Natural killer cell (primary cell): ENCODE measurements at regions not wholly inside any gene's neighbourhood (a gene's known extent, or its start where the extent isn't known, plus 50 kb on each side); places are given as distances from the start of the nearest gene placed in this dataset.

Source experiments
- ATAC-seq, 3 donors: fragments of 150-1000 bp in 2 of 3; fragments of 200-7000 bp in 1 of 3; cut with Tn5 transposase; 1 replicate in 1 of 3; 2 replicates in 2 of 3; pipeline ENCODE4 v1.10.0; 2021; ENCODE audit warnings: mild to moderate bottlenecking in 2 of 3, moderate library complexity in 2 of 3
- DNase-seq, 2 donors: peaks; one replicate each; pipeline versions ENCODE4 v3.0.0 to v3.0.0-alpha.2; 2013 to 2021; ENCODE audit warnings: mixed read lengths in 1 of 2
- H3K27ac ChIP-seq: one replicate; pipeline ENCODE4 v1.5.1; 2013; ENCODE audit warnings: mild to moderate bottlenecking, low read length
- H3K27me3 ChIP-seq: one replicate; pipeline ENCODE4 v1.6.1; 2013; ENCODE audit warnings: low read length; ENCODE audit not compliant: control insufficient read depth, insufficient read depth
- H3K36me3 ChIP-seq: one replicate; pipeline ENCODE4 v1.6.1; 2013; ENCODE audit warnings: low read length; ENCODE audit not compliant: control insufficient read depth, insufficient read depth
- H3K4me1 ChIP-seq: one replicate; pipeline ENCODE4 v1.6.1; 2013; ENCODE audit warnings: low read length; ENCODE audit not compliant: control insufficient read depth, insufficient read depth
- H3K4me3 ChIP-seq: one replicate; pipeline ENCODE4 v1.5.1; 2013; ENCODE audit warnings: low read length
- H3K9me3 ChIP-seq: one replicate; pipeline ENCODE4 v1.6.1; 2013; ENCODE audit warnings: low read length; ENCODE audit not compliant: control insufficient read depth, insufficient read depth
- H3K27ac Mint-ChIP-seq, 2 donors: one replicate each; pipeline ENCODE4 v1.8.0; 2022; ENCODE audit warnings: mild to moderate bottlenecking in 2 of 2, mixed read lengths in 2 of 2, moderate library complexity in 1 of 2
- H3K27me3 Mint-ChIP-seq, 2 donors: one replicate each; pipeline ENCODE4 v1.8.0; 2022; ENCODE audit warnings: low read depth in 2 of 2, mixed read lengths in 2 of 2
- H3K36me3 Mint-ChIP-seq: one replicate; pipeline ENCODE4 v1.8.0; 2022; ENCODE audit warnings: mixed read lengths
- H3K4me1 Mint-ChIP-seq, 2 donors: one replicate each; pipeline ENCODE4 v1.8.0; 2022; ENCODE audit warnings: mixed read lengths in 2 of 2
- H3K4me3 Mint-ChIP-seq: one replicate; pipeline ENCODE4 v1.8.0; 2022; ENCODE audit warnings: mild to moderate bottlenecking, moderate library complexity, mixed read lengths
- H3K9me3 Mint-ChIP-seq, 2 donors: one replicate each; pipeline ENCODE4 v1.8.0; 2022; ENCODE audit warnings: mixed read lengths in 2 of 2
- WGBS: methylation state at CpG from one replicate; pipeline ENCODE4 v1.1.7; 2013; ENCODE audit warnings: missing lambda C conversion rate; ENCODE audit not compliant: insufficient coverage; 5-methylcytosine and 5-hydroxymethylcytosine counted together
- intact Hi-C: fragments of 100-400 bp; cut with micrococcal nuclease; formaldehyde crosslinking; loops from one replicate; pipeline ENCODE4 v1.14.2; 2022
- TF ChIP-seq, protein P1 (sequence below): fragments of 200-600 bp; IDR thresholded peaks from one replicate; pipeline ENCODE4 v1.8.0; 2022; ENCODE audit warnings: antibody characterized with exemption

DNA sequence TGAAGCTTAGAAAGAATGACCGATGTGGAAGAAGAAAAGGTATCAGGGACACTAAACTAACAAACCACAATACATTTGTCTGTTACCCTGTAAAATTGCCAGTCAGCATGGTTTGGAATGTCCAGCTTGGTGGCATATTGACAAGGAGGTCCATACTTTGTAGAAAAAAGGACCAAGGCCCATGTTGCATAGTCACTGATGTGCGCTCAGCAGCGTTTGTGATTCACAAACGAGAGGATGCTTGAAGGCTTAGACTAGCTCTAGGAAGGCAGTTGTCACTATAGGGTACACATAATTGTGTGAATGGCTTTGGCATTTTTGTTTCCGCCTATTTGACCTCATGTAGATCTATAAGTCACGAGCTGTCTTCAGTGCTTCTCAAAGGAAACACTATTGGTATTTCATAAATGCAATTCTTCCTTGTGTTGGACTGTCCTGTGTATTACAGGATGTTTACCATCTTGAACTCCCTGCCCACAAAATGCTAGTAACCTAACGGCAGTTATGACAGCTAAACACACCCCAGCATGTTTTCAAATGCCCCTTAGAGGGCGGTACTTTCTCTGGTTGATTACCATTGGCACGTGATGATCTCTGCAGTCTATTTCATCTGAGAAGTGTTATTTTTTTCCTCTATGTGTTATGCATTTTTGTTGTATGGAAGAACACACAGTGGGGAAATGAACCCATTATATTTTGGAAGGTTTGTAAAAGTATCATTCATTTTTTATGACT lies 304.2 kb downstream of the CYRIA start:
- H3K36me3 ChIP-seq, result no peaks in the 10 kb centered on the region
- no peak for DNase-seq
- H3K27me3 ChIP-seq, result no peaks in the 10 kb centered on the region
- Mint-ChIP-seq H3K27me3 (no peaks in the 10 kb centered on the region), H3K9me3 (peaks cover 0 to 5% of the 10 kb centered on the region in 2 donors), H3K4me1 (no peaks in the 10 kb centered on the region), H3K27ac (no peak overlapping the region), H3K4me3 (no peak overlapping the region), H3K36me3 (no peaks in the 10 kb centered on the region)
- intact Hi-C loops, result no loop called here
- TF ChIP-seq, protein P1, sequence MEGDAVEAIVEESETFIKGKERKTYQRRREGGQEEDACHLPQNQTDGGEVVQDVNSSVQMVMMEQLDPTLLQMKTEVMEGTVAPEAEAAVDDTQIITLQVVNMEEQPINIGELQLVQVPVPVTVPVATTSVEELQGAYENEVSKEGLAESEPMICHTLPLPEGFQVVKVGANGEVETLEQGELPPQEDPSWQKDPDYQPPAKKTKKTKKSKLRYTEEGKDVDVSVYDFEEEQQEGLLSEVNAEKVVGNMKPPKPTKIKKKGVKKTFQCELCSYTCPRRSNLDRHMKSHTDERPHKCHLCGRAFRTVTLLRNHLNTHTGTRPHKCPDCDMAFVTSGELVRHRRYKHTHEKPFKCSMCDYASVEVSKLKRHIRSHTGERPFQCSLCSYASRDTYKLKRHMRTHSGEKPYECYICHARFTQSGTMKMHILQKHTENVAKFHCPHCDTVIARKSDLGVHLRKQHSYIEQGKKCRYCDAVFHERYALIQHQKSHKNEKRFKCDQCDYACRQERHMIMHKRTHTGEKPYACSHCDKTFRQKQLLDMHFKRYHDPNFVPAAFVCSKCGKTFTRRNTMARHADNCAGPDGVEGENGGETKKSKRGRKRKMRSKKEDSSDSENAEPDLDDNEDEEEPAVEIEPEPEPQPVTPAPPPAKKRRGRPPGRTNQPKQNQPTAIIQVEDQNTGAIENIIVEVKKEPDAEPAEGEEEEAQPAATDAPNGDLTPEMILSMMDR, result no peak
- no peaks in the 10 kb centered on the region for H3K4me1 ChIP-seq
- 85% methylated on average over 8 of the region's 9 CpGs for WGBS
- ATAC-seq, result no peak
- H3K4me3 ChIP-seq, result no peak overlapping the region
- H3K9me3 ChIP-seq, result no peaks in the 10 kb centered on the region
- H3K27ac ChIP-seq, result no peak overlapping the region

DNA sequence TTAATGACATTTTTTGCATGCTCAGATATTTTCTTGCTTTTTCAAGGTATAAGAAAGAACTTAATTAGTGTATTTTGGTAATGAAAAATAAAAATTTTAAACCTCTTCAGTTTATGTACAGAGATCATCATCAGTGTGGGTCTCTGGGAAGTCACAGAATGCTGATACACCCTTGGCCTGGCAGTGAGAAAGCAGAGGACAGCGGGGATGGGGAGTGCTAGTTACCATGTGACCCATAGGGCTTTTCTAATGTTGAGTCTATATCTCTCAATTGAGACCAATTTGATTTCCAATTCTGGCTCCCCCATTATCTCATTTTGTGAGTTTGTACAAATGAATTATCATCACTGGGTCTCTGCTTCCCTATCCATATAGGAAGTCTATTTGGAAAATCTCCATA lies 305.7 kb downstream of the CYRIA start:
- Histone ChIP-seq H3K9me3 (no peaks in the 10 kb centered on the region), H3K36me3 (no peaks in the 10 kb centered on the region), H3K27me3 (no peaks in the 10 kb centered on the region), H3K4me1 (no peaks in the 10 kb centered on the region), H3K27ac (no peak overlapping the region), H3K4me3 (no peak overlapping the region)
- WGBS, result 90% methylated on average over 1 of the region's 1 CpG
- no peaks in the 10 kb centered on the region for H3K36me3 Mint-ChIP-seq
- ATAC-seq (no peak), DNase-seq (no peak)
- no peak overlapping the region for H3K27ac Mint-ChIP-seq
- TF ChIP-seq, protein P1, result no peak
- H3K27me3 Mint-ChIP-seq, result no peaks in the 10 kb centered on the region
- no peak overlapping the region for H3K4me3 Mint-ChIP-seq
- intact Hi-C loops, result no loop called here
- H3K4me1 Mint-ChIP-seq, result no peaks in the 10 kb centered on the region
- peaks cover 2 to 9% of the 10 kb centered on the region in 2 donors for H3K9me3 Mint-ChIP-seq

DNA sequence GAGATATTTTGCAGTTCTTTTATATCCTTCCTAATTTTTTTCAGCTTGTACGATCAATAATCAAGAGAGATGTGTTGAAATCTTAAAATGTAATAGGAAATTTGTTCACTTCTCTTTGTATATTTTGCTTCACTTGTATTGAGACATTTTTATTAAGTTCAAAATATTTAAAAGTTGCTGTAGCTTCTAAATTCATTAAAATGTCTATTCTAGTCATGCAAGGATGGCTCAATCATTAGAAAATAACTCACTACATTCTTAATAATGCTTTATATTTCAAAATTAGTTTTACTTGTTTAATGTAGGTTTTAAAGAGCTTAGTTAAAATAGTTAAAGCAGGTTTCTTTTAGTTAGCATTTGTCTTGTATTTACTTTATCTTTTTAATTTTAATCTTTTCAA lies 308.4 kb downstream of the CYRIA start:
- ATAC-seq, result no peak
- H3K27ac Mint-ChIP-seq, result no peak overlapping the region
- WGBS, result no CpG with 5 or more reads among the region's 1 CpG
- no peak overlapping the region for H3K4me3 Mint-ChIP-seq
- Histone ChIP-seq H3K4me3 (no peak overlapping the region), H3K27ac (no peak overlapping the region), H3K36me3 (no peaks in the 10 kb centered on the region), H3K9me3 (no peaks in the 10 kb centered on the region), H3K4me1 (no peaks in the 10 kb centered on the region), H3K27me3 (no peaks in the 10 kb centered on the region)
- H3K9me3 Mint-ChIP-seq, result peaks cover 2 to 9% of the 10 kb centered on the region in 2 donors
- intact Hi-C loops, result no loop called here
- TF ChIP-seq, protein P1, result no peak
- no peaks in the 10 kb centered on the region for H3K4me1 Mint-ChIP-seq
- H3K36me3 Mint-ChIP-seq, result no peaks in the 10 kb centered on the region
- H3K27me3 Mint-ChIP-seq, result no peaks in the 10 kb centered on the region
- DNase-seq, result no peak

DNA sequence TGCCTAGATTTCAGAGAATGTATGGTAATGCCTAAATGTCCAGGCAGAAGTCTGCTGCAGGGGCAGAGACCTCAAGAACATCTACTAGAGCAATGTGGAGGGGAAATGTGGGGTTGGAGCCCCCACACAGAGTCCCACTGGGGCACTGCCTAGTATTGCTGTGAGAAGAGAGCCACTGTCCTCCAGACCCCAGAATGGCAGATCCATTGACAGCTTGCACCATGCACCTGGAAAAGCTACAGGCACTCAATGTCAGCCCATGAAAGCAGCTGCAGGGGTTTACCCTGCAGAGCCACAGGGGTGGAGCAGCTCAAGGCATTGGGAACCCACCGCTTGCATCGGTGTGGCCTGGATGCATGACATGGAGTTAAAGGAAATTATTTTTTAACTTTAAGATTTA lies 314.1 kb downstream of the CYRIA start:
- H3K36me3 Mint-ChIP-seq, result no peaks in the 10 kb centered on the region

More for the DNA sequence above, 314.1 kb downstream of the CYRIA start:
- DNase-seq (no peak), ATAC-seq (no peak)
- TF ChIP-seq, protein P1, result no peak
- Mint-ChIP-seq H3K4me1 (no peaks in the 10 kb centered on the region), H3K9me3 (peaks cover 4 to 8% of the 10 kb centered on the region in 2 donors), H3K27me3 (no peaks in the 10 kb centered on the region), H3K4me3 (no peak overlapping the region), H3K27ac (no peak overlapping the region)
- intact Hi-C loops, result no loop called here
- no peak overlapping the region for H3K4me3 ChIP-seq
- H3K9me3 ChIP-seq, result peaks cover 8% of the 10 kb centered on the region
- H3K4me1 ChIP-seq, result no peaks in the 10 kb centered on the region
- H3K27ac ChIP-seq, result no peak overlapping the region
- H3K36me3 ChIP-seq, result no peaks in the 10 kb centered on the region
- no peaks in the 10 kb centered on the region for H3K27me3 ChIP-seq
- 91% methylated on average over 2 of the region's 2 CpGs for WGBS
